ENCODE measurements at regions not wholly inside any gene's neighbourhood (a gene's known extent, or its start where the extent isn't known, plus 50 kb on each side); places are given as distances from the start of the nearest gene placed in this dataset.
A peak's percentile ranks its signal among the peaks of the same experiment; 100 is the strongest.
"Not testable (repeated sequence)": the region's sequence is repeated elsewhere in the genome, so short reads cannot be mapped to it uniquely, and the experiment has no call there.

DNA sequence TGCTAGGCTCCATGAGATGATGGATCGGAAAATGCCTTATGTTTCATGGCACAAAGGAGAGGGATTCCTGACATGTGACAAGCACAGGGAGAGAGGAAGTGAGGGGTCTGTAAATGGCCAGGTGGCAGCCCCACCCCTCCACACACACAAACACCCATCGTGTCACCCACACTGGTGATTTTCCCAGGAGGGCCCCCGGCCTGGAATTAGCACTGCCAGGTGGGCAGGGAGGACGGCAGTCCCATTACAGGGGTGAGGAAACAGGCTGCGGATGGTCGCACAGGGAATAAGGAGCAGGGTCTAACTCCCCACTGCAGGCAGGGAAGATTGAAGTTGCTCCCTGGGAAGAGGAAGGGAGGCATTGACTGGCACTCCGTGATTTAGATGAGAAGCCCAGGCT, 395.3 kb upstream of the ZNF337 start:
- not testable (repeated sequence) for DNase-seq

DNA sequence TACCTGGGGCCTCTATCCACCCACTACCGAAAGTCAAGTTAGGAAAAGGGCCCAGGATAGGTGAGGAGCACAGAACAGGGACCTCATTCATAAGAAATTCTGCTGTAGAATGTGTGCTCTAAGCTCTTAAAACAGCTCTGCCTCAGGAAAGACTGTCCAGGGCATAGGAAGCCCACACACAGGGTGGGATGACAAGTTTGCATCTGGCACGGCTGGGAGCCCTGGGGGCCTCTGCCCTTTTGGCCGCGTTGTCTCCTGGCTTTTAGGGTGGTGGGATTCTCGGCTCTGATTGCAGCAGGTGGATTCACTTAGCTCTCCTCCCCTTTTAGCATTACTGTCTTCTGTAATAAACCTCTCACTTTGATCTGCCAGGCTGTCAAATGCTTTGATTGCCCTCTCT, 389.5 kb upstream of the ZNF337 start:
- DNase-seq: not testable (repeated sequence)

DNA sequence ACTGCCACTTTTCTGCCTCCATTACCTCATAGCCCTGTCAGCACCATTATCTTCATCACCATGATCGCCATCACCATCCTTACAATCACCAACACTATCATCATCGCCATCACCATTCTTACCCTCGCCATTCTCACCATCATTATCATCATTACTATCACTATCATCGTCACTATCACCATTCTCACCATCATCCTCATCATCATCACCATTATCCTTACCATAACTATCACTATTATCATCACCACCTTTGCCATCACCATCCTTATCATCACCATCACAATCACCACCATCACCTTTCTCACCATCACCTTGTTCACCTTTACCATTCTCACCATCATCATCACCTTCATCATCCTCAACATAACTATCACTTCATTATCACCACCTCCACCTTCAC, 377.3 kb upstream of the ZNF337 start:
- DNase-seq: not testable (repeated sequence)

DNA sequence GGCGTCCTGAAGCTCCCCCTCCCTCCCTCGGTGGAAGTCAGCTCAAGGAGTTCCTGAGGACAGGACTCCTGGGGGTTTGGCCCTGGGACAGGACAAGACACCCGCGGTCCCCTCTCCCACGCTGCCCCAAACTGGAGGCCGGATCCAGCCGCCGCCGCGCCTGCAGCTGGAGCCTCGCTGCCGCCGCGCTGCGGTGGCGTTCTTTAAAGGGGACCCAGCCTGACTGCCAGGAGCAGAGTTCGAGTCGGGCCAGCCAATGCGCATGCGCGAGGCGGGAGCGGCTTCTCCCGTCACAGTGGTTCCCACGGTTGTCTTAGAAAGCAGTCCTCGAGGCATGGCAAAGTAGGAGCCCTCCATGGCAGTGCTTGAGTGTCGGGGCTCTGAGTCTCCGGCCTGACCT, 362.7 kb upstream of the ZNF337 start:
- DNase-seq: not testable (repeated sequence)

DNA sequence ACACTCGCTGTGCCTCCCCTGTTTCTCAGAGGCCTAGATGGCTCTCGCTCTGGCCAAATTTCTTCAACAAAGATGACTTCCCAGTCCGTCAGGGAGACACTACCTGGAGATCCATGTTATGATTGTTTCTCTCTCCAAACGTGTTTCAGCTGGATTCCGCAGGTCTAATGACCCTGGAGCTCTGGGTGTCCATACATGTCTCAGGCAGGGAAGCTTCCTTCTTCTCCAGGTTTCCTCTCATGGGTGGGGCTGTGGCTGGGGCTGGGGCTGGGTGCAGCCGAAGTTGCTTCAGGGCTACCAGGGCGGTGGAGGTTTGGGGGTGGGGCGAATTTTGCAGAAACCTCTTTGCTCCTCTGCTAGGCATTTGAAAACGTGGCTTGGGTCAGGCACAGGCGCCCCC, 361.8 kb upstream of the ZNF337 start:
- not testable (repeated sequence) for DNase-seq

DNA sequence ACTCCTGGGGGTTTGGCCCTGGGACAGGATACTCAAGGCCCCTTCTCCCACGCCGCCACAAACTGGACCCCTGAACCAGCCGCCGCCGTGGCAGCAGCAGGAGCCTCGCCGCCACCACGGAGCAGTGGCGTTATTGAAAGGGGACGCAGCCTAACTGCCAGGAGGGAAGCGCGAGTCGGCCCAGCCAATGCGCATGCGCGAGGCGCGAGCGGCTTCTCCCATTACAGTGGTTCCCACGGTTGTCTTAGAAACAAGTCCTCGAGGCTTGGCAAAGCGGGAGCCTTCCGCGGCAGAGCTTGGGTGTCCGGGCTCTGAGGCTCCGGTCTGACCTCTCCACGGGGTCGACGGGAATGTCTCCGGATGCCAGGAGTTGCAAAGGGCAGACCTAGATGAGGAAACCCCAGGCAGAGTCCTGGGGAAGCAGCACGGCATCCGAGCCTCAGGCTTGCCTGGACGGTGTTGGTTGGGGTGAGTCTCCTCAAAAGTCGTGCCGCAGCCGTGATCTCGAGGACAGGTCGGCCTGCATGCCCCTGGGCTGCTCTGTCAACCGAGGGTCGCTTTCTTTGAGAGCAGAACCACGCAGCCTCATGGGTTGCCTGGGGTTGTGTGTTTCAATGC, 360.6 kb upstream of the ZNF337 start:
- not testable (repeated sequence) for DNase-seq

DNA sequence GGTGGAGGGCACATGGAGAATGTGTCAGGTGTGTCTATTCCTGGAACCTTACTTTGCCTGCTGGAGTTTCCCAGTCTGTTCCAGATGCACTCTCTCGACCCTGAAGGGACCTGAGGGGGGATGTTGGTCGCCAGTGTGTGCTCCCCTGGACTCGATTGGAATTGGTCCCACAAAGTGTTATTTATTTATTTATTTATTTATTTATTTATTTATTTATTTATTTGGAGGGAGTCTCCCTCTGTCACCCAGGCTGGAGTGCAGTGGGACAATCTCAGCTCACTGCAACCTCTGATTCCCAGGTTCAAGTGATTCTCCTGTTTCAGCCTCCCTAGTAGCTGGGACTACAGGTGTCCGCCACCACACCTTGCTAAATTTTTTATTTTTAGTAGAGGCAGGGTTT, 329.1 kb upstream of the ZNF337 start:
- DNase-seq: not testable (repeated sequence)

DNA sequence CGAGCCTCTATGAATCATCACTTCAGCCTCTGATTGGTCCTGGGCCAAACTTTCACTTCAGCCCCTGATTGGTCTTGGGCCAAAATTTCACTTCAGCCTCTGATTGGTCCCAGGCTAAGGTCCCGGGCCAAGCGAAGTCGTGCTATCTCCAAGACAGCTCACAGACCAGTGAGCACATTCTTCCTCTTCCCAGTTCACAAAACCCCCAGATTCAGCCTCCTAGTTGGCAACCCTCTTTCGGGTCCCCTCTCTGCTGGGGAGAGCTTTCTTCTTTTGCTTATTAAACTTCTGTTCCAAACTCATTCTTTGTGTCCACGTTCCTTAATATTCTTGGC, 314.3 kb upstream of the ZNF337 start:
- not testable (repeated sequence) for DNase-seq

DNA sequence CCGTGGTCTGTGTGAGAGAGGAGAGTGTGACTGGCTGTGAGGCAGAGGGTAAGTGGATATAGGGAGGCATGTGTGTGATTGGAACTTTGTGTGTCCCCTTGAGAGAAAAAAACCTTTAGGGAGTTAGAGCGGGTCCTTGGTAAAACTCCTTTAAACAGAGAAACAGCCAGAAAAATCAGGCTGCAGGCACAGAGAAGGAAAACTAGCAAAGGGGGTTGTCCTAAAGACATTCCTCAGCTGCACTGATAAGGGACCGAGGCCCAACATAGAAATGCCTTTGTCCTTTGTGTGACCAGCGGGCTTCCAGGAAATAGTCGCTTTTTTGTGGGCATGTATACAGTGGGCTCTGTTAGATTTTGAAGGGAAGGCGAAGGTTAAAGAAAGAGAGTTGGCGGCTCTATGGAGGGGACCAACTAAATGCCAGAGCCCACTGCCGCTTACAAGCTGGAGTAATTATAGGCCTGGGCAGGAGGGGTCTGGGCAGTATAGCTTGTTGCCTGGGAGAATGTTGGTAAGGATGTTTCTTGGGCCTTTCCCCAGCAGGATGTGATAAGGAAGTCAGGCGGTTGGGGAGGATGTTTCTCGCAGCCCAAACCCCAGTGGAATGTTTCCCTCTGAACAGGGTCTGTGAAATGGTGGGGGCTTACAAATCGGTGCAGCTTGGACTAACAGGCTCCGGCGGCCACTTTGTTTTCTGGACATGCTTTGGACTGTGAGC, 313.7 kb upstream of the ZNF337 start:
- DNase-seq: not testable (repeated sequence)

DNA sequence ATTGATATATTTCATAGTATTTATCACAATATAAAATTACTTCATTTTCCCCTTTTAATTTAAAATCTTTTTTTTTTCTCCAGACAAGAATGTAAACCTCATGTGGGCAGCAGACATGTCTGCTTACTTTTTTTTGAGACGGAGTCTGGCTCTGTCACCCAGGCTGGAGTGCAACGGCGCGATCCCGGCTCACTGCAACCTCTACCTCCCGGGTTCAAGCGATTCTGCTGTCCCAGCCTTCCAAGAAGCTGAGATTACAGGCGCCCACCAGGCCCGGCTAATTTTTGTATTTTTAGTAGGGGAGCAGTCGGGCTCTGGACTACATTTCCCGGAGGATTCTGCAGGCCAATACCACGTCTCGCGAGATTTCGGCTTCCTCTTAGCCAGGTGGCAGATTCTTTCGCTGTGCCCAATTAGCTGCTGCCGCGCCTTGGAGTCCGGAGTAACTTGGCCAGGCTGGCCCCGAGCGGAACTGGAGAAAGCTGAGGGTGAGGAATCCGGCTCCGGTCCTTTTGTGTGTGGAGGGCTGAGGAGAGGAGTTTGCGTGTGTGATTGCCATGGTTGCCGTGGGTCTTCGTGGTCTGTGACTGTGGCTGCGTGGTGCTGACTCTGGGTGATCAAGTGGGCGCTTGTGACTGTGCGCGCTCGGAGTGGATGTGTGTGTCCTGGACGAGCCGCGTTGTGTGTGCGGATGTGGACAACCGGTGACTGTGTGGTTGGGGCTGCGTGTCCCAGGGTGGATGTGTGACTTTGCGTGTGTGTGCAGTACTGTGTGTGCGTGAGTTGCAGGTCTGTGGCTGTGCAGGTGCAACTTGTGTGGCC, 313.0 kb upstream of the ZNF337 start:
- DNase-seq: peak; percentile 12

DNA sequence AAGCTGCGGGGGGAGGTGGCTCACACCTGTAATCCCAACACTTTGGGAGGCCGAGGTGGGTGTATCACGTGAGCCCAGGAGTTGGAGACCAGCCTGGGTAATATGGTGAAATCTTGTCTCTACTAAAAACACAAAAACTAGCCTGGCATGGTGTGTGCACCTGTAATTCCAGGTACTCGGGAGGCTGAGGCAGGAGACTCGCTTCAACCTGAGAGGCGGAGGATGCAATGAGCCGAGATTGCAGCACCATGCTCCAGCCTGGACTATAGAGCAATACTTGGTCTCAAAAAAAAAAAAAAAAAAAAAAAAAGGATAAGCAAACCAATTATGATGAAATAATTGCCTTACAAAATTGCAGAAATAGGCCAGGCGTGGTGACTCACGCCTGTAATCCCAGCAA, 311.4 kb upstream of the ZNF337 start:
- DNase-seq: not testable (repeated sequence)

DNA sequence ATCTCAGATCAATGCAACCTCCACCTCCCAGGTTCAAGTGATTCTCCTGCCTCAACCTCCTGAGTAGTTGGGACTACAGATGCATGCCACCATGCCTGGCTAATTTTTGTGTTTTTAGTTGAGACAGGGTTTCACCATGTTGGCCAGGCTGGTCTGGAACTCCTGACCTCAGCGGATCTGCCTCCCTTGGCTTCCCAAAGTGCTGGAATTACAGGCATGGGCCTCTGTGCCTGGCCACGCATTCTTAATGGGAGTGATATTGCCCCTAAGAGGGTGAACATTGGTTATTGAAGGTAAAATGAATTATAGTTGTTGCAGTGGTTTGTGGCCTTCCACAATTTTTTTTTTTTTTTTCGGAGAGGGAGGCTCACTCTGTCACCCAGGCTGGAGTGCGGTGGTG, 309.5 kb upstream of the ZNF337 start:
- not testable (repeated sequence) for DNase-seq

DNA sequence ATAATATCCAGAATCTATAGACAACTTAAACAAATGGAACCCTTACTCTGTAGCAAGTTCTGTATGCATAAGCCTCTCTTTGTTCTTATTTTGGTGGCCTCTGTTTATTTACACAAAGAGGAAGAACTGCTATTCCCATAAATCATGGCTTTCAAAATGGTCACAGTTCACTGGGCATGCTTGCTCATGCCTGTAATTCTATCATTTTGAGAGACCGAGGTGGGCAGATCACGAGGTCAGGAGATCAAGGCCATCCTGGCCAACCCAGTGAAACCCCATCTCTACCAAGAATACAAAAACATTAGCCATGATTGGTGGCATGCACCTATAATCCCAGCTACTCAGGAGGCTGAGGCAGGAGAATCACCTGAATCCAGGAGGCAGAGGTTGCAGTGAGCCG, 307.3 kb upstream of the ZNF337 start:
- not testable (repeated sequence) for DNase-seq

DNA sequence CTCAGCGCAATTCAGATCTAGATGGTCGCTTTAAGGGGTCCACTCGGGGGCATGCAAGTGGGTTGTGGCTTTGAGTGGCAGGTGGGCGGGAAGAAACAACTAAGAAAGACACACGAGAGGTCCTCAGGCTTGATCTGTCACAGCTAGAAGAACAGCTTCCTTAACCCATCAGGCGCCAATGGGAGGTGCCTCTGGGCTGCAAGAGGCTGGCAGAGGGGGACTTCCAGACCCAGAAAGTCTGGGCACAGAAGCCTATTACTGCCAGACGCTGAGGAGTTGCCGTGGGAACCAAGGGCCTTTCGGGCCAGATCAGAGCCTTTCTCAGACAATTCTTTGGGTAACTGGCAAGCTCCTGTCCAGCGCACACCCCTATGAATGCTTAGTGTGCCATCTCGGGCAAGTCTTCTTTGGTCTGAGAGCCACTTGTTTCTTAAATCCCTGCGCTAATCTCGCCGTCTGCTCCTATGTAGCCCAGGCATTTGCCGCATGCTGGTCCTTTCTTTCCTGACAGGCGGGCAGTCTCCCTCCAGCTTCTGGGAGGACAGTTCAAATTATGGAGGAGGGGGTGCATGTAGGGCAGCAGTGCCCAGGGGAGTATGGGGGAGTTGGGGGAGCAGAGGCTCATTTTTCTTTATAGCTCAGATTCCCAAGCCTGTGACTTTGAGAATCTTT, 300.9 kb upstream of the ZNF337 start:
- DNase-seq: not testable (repeated sequence)

DNA sequence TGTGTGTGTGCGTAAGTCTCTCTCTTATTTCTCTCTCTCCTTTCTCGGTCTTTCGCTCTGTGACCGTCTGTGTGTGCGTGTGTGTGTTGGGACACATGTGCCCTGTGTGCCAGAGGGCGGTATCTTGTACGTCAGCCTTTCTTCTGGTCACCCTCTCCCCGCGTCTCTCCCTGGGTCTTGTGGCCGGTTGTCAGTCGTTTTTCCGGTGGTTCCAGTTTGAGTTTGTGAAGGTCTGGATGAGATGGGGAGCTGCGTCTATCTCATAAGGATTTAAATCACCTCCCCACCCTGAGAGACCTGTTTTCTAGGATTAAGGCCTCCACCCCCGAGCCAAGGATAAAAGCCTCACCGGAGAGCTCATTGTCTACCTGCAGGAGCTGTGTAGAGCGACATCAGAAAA, 295.5 kb upstream of the ZNF337 start:
- DNase-seq: no peak

DNA sequence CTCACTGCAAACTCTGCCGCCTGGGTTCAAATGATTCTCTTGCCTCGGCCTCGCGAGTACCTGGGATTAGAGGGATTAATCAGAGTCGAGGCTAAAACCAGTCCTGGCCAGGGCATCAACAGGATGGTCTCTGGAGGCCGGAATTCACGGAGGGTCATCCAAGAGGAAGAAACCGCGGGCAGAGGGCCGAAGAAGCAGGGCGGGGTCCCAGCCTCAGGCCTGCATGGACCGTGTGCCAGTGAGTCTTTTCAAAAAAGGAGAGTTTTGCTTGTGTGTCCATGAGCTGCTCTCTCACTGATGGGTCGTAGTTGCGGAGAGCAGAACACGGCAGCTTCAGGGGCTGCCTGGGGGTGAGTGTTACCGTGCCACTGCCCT, 295.1 kb upstream of the ZNF337 start:
- DNase-seq: no peak

DNA sequence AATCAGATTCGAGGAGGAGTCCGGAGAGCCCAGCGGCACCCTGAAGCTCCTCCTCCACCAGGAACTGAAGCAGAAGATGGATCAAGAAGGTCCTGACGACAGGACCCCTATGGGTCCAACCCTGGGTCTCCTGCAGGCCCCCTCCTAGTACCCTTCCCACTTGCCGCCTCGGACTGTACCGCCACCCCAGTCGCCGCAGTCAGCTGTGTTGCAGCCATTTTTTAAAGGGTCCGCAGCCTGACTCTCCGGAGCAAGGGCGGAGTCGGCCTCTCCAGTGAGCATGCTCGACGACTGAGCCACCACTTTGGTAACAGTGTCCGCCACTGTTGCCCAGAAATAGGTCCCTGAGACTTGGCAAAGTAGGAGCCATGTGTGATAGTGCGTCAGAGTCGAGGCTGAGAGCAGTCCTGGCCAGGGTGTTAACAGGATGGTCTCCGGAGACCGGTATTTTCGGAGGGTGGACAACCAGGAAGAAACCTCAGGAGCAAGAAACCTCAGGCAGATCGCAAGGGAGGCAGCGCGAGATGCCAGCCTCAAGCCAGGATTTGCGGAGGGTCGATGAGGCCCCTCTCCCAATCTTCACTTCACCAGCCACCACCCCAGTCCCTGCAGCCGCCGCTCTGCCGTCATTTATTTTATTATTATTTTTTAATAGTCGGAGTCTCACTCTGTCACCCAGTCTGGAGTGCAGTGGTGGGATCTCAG, 294.6 kb upstream of the ZNF337 start:
- DNase-seq: no peak

DNA sequence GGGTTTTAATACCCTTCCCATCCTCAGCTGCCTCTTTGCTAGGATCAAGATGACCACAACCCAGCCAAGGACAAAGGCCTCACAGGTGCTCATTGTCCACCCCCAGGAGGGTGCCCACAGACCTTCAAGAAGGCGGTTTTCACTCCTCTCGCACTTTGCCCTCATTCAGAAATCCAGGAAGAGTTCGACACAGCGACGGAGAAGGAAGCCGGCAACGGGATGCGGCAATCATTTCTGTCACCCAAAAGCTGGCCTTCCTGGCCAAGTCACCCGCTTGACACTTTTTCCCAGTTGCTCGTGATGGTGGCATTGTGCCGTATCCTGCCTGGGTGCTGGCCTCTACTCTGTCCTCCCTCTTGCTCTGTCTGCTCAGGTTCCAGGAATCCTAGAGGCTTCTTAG, 293.0 kb upstream of the ZNF337 start:
- DNase-seq: not testable (repeated sequence)

DNA sequence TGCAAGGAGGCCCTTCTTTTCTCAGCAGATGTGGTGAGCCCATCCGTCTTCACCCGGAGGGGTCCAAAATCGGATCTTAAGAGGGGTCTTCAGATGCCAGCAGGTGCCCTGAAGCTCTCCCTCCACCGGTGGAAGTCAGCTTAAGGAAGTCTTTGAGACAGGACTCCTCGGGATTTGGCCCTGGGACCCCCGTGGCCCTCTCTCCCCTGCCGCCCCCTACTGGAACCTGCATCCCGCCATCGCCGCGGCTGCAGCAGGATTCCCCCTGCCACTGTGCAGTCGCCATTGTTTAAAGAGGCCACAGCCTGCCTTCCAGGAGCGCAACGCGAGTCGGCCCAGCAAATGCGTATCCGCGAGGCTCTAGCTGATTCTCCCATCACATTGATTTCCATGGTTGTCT, 292.5 kb upstream of the ZNF337 start:
- DNase-seq: no peak

DNA sequence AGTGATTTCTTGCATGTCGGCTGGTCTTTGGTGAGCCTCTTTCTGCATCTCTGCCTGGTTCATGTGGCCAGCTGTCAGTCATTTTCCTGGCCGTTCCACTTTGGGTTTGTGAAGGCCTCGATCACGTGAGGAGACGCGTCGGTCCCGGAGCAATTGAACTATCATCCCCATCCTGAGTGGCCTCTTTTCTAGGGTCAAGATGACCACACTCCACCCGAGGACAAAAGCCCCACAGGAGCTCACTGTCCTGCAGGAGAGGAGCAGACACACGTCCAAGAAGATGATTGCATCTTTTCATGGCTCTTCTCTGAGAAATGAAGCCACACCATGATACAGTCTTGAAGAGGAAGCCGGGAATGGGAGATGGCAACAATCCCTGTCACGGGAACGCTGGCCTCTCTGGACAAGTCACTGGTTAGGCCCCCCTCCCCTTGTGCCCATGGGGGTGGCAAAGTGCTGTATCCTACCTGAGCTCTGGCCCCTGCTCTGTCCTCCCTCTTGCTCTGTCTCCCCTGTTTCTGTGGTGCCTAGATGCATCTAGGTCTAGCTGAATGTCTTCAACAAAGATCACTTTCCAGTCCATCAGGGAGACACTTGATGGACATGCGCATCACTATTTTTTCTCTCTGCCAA, 291.4 kb upstream of the ZNF337 start:
- DNase-seq: not testable (repeated sequence)

DNA sequence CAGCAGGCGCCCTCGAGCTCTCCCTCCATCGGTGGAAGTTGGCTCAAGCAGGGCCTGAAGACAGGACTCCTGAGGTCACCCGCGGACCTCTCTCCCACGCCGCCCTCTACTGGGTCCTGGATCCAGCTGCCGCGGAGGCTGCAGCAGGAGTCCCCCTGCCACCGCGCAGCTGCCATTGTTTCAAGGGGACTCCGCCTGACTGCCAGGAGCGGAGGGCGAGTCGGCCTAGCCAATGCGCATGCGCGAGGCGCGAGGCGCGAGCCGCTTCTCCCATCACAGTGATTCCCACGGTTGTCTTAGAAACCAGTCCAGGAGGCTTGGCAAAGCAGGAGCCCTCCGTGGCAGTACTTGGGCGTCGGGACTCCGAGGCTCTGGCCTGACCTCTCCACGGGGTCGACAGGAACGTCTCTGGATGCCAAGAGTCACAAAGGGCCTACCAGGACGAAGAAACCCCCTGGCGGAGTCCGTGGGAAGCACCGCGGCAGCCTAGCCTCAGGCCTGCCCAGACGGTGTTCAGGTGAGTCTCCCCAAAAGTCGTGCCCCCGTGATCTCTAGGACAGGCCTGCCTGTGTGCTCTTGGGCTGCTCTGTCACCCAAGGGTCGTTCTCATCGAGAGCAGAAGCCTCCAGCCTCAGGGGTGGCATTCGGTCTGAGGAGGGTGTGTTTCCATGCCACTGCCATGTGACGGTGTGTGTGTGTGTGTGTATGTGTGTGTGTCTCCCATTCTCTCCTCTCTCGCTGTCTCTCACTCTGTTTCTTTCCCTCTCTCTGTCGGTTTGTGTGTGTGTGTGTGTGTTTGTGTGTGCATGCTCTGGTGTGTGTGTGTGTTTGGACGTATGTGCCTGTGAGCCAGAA, 290.6 kb upstream of the ZNF337 start:
- peak; percentile 7 for DNase-seq

Measured in NCI-H446 treated with DMSO at 0.1 percent for 48 hours (cell line).